Stimulated activated naive CD4-positive, alpha-beta T cell (primary cell): ENCODE measurements at regions not wholly inside any gene's neighbourhood (a gene's known extent, or its start where the extent isn't known, plus 50 kb on each side); places are given as distances from the start of the nearest gene placed in this dataset.
"Not testable (repeated sequence)": the region's sequence is repeated elsewhere in the genome, so short reads cannot be mapped to it uniquely, and the experiment has no call there.

Experiments
- DNase-seq, 6 experiments: peaks; one replicate each; lab custom pipeline; 2025; lab: John Stamatoyannopoulos, UW

GRCh38 chr2:239602290-239603282 is 201.8 kb upstream of the HDAC4 start:
- DNase-seq = no peak

GRCh38 chr2:239601880-239602279 is 201.1 kb upstream of the HDAC4 start:
- DNase-seq = no peak

GRCh38 chr2:239601201-239601851 is 200.5 kb upstream of the HDAC4 start:
- no peak for DNase-seq

- DNase-seq = no peak
Observed at GRCh38 chr2:239600650-239601049, 199.8 kb upstream of the HDAC4 start.

GRCh38 chr2:239600001-239600593 is 199.3 kb upstream of the HDAC4 start:
- DNase-seq = no peak

- no peak for DNase-seq
Observed at GRCh38 chr2:239599299-239599698, 198.5 kb upstream of the HDAC4 start.

GRCh38 chr2:239598732-239599090 is 197.9 kb upstream of the HDAC4 start:
- no peak for DNase-seq

- DNase-seq = no peak
Observed at GRCh38 chr2:239598011-239598731, 197.4 kb upstream of the HDAC4 start.

GRCh38 chr2:239597216-239597615 is 196.4 kb upstream of the HDAC4 start:
- DNase-seq = no peak

GRCh38 chr2:239596792-239597191 is 196.0 kb upstream of the HDAC4 start:
- no peak for DNase-seq

GRCh38 chr2:239596253-239596652 is 195.4 kb upstream of the HDAC4 start:
- DNase-seq = no peak

GRCh38 chr2:239595726-239596125 is 194.9 kb upstream of the HDAC4 start:
- DNase-seq = no peak

- no peak for DNase-seq
Observed at GRCh38 chr2:239594772-239595608, 194.2 kb upstream of the HDAC4 start.

GRCh38 chr2:239594019-239594771 is 193.4 kb upstream of the HDAC4 start:
- no peak for DNase-seq

- DNase-seq = no peak
Observed at GRCh38 chr2:239593455-239593854, 192.6 kb upstream of the HDAC4 start.

GRCh38 chr2:239592629-239593290 is 191.9 kb upstream of the HDAC4 start:
- DNase-seq = not testable (repeated sequence)

GRCh38 chr2:239590995-239591915 is 190.4 kb upstream of the HDAC4 start:
- no peak for DNase-seq

GRCh38 chr2:239590276-239590675 is 189.5 kb upstream of the HDAC4 start:
- no peak for DNase-seq

GRCh38 chr2:239589833-239590232 is 189.0 kb upstream of the HDAC4 start:
- DNase-seq = no peak
